Lung (tissue), 11 donors: ENCODE measurements at regions not wholly inside any gene's neighbourhood (a gene's known extent, or its start where the extent isn't known, plus 50 kb on each side); places are given as distances from the start of the nearest gene placed in this dataset.
"Not testable (repeated sequence)": the region's sequence is repeated elsewhere in the genome, so short reads cannot be mapped to it uniquely, and the experiment has no call there.

ENCODE experiments used
- ATAC-seq: fragments of 200-7000 bp; cut with Tn5 transposase; one replicate; pipeline ENCODE4 v1.9.1; 2020; ENCODE audit warnings: moderate number of reproducible peaks; ENCODE audit not compliant: insufficient read depth, low FRiP score
- DNase-seq, 3 donors: peaks; one replicate each; pipeline ENCODE4 v3.0.0-alpha.2; 2013 to 2017
- H3K27ac ChIP-seq, 2 donors: one replicate each; pipeline ENCODE4 v1.5.1; 2013; ENCODE audit warnings: mild to moderate bottlenecking in 2 of 2, moderate library complexity in 2 of 2, control low read depth in 1 of 2, inconsistent platforms in 1 of 2, low read depth in 1 of 2, low read length in 1 of 2
- H3K27me3 ChIP-seq, 3 donors: one replicate each; pipeline ENCODE4 v1.5.1; 2013; ENCODE audit warnings: low read length in 2 of 3; ENCODE audit not compliant: control insufficient read depth in 3 of 3, insufficient read depth in 3 of 3
- H3K36me3 ChIP-seq, 4 donors: one replicate each; pipeline ENCODE4 v1.5.1; 2013; ENCODE audit warnings: low read length in 4 of 4, mild to moderate bottlenecking in 1 of 4, moderate library complexity in 1 of 4; ENCODE audit not compliant: control insufficient read depth in 4 of 4, insufficient read depth in 4 of 4
- H3K4me1 ChIP-seq, 5 donors: one replicate each; pipeline ENCODE4 v1.5.1; 2013; ENCODE audit warnings: low read length in 5 of 5, mild to moderate bottlenecking in 2 of 5, moderate library complexity in 1 of 5; ENCODE audit not compliant: control insufficient read depth in 5 of 5, insufficient read depth in 5 of 5
- H3K4me3 ChIP-seq: one replicate; pipeline ENCODE4 v1.5.1; 2013; ENCODE audit warnings: mild to moderate bottlenecking, control low read depth, moderate library complexity
- H3K9ac ChIP-seq, 2 donors: one replicate each; pipeline ENCODE4 v1.5.1; 2013; ENCODE audit warnings: low read length in 2 of 2, control low read depth in 1 of 2; ENCODE audit not compliant: insufficient read depth in 1 of 2
- H3K9me3 ChIP-seq, 4 donors: one replicate each; pipeline ENCODE4 v1.5.1; 2013; ENCODE audit warnings: low read length in 3 of 4, mild to moderate bottlenecking in 1 of 4, moderate library complexity in 1 of 4; ENCODE audit not compliant: control insufficient read depth in 4 of 4, insufficient read depth in 3 of 4
- WGBS, 2 donors: extraction: QIAGEN DNeasy Blood & Tissue Kit; methylation state at CpG; one replicate each; pipeline ENCODE4 v1.1.7; 2013; 5-methylcytosine and 5-hydroxymethylcytosine counted together
- TF ChIP-seq, protein P1 (sequence below): IDR thresholded peaks from 2 replicates; pipeline ENCODE4 v1.5.1; 2012; ENCODE audit warnings: mild to moderate bottlenecking; ENCODE audit errors: control extremely low read depth, extremely low read depth
- donor health status: control.
- donor health status: control.
- donor health status: Bipolar disorder and iron deficiency.
- donor health status: healthy.
- donor health status: DM: yes; HTN: yes; CAD: no.

DNA sequence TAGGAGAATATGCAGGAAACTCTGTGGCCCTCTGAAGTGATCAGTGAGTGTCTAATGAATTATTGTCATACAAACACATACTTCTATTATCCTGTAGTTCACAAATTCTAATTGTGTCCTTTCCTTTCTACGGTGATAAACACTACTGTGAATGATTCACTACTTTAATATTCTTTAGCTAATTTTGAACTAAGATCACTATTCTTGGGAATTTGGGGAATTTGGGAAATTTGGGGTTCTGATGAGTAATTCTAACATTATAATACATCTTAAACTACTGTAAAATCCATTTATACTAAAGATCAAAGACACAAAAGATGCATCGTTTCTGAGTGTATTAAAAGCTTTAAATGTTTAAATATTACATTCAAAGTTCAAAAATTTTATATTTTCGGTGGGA lies 1287.2 kb upstream of the CITED2 start:
- ATAC-seq (no peak), DNase-seq (no peak)
- H3K9ac ChIP-seq: no peak overlapping the region
- H3K27me3 ChIP-seq: no peaks in the 10 kb centered on the region
- H3K27ac ChIP-seq: no peak overlapping the region
- H3K4me1 ChIP-seq: no peaks in the 10 kb centered on the region
- TF ChIP-seq, protein P1, sequence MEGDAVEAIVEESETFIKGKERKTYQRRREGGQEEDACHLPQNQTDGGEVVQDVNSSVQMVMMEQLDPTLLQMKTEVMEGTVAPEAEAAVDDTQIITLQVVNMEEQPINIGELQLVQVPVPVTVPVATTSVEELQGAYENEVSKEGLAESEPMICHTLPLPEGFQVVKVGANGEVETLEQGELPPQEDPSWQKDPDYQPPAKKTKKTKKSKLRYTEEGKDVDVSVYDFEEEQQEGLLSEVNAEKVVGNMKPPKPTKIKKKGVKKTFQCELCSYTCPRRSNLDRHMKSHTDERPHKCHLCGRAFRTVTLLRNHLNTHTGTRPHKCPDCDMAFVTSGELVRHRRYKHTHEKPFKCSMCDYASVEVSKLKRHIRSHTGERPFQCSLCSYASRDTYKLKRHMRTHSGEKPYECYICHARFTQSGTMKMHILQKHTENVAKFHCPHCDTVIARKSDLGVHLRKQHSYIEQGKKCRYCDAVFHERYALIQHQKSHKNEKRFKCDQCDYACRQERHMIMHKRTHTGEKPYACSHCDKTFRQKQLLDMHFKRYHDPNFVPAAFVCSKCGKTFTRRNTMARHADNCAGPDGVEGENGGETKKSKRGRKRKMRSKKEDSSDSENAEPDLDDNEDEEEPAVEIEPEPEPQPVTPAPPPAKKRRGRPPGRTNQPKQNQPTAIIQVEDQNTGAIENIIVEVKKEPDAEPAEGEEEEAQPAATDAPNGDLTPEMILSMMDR: no peak
- WGBS, 2 donors: 78 to 80% methylated on average over 3 of the region's 3 CpGs
- no peaks in the 10 kb centered on the region for H3K36me3 ChIP-seq
- H3K9me3 ChIP-seq: no peaks in the 10 kb centered on the region
- H3K4me3 ChIP-seq: no peak overlapping the region

DNA sequence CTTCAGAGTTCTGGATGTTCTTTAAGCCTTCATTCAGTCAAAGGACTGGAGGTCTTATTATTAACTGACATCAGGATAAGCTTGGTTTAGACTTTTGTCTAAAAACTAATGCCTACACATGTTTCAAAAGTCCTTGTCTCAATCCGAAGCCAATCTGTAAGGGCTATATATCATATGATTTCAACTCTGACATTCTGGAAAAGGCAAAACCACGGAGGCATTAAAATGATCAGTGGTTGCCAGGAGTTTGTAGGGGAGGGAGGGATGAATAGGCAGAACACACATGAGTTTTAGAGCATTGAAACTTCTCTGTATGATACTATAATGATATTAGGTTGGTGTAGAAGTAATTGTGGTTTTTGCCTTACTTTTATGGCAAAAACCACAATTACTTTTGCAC lies 1285.8 kb upstream of the CITED2 start:
- TF ChIP-seq, protein P1: no peak
- Histone ChIP-seq H3K4me3 (no peak overlapping the region), H3K27me3 (no peaks in the 10 kb centered on the region), H3K4me1 (no peaks in the 10 kb centered on the region), H3K9me3 (no peaks in the 10 kb centered on the region), H3K27ac (no peak overlapping the region), H3K36me3 (no peaks in the 10 kb centered on the region), H3K9ac (no peak overlapping the region)
- ATAC-seq (no peak), DNase-seq (no peak)
- 34 to 50% methylated on average over 2 of the region's 2 CpGs for WGBS, 2 donors

GRCh38 chr6:140653972-140654371 lies 1279.5 kb upstream of the CITED2 start:
- DNase-seq: no peak
- Histone ChIP-seq H3K4me1 (no peaks in the 10 kb centered on the region), H3K9me3 (no peaks in the 10 kb centered on the region), H3K27ac (no peak overlapping the region), H3K36me3 (no peaks in the 10 kb centered on the region), H3K9ac (no peak overlapping the region), H3K4me3 (no peak overlapping the region), H3K27me3 (no peaks in the 10 kb centered on the region)
- ATAC-seq: no peak
- TF ChIP-seq, protein P1: no peak

DNA sequence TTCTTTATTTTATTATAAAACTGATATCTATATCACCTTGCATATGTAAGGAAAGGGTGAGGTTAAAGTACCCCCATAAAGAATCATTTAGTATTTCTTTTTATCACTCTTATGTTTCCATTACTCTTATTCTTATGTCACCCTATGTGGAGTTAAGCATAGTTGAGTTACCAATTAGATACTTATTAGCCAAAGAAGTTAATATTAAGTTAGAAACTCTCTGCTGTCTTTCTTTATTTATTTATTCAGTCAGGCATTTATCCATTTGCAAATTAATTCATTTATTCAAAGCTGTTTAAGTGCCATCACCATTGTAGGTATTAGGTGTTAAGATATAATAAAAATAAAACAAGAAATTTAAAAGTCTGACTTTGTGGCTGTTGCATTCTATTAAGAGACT lies 1279.1 kb upstream of the CITED2 start:
- H3K9me3 ChIP-seq: no peaks in the 10 kb centered on the region
- H3K9ac ChIP-seq: no peak overlapping the region
- no peak for DNase-seq
- no peaks in the 10 kb centered on the region for H3K4me1 ChIP-seq
- H3K27me3 ChIP-seq: no peaks in the 10 kb centered on the region
- H3K4me3 ChIP-seq: no peak overlapping the region
- no peak for ATAC-seq
- H3K36me3 ChIP-seq: no peaks in the 10 kb centered on the region
- no peak overlapping the region for H3K27ac ChIP-seq
- TF ChIP-seq, protein P1: no peak

GRCh38 chr6:140649502-140649901 lies 1275.1 kb upstream of the CITED2 start:
- not testable (repeated sequence) for H3K36me3 ChIP-seq, H3K9ac ChIP-seq, H3K27me3 ChIP-seq, H3K4me1 ChIP-seq, H3K27ac ChIP-seq, H3K4me3 ChIP-seq, DNase-seq, ATAC-seq, H3K9me3 ChIP-seq
- 91% methylated on average over 3 of the region's 3 CpGs for WGBS, 2 donors

- DNase-seq, ATAC-seq, H3K4me3 ChIP-seq: not testable (repeated sequence)
Measured at GRCh38 chr6:140647322-140647721, 1272.9 kb upstream of the CITED2 start.

More at GRCh38 chr6:140647322-140647721, 1272.9 kb upstream of the CITED2 start:
- H3K9me3 ChIP-seq, H3K9ac ChIP-seq, H3K27ac ChIP-seq, H3K36me3 ChIP-seq, H3K27me3 ChIP-seq, H3K4me1 ChIP-seq: not testable (repeated sequence)
